CD4-positive, alpha-beta memory T cell (primary cell): ENCODE measurements at regions not wholly inside any gene's neighbourhood (a gene's known extent, or its start where the extent isn't known, plus 50 kb on each side); places are given as distances from the start of the nearest gene placed in this dataset.

Experiments used
- CTCF ChIA-PET: fragments of 350-600 bp; sonication (Branson Sonifier 250); formaldehyde crosslinking; loops from one replicate; lab custom pipeline; 2021; ENCODE audit warnings: inconsistent platforms; ENCODE audit not compliant: partially characterized antibody; lab: Charles Lee
- POLR2A ChIA-PET: fragments of 350-600 bp; sonication (Branson Sonifier 250); formaldehyde crosslinking; loops from one replicate; lab custom pipeline; 2021; ENCODE audit not compliant: partially characterized antibody; lab: Charles Lee
- DNase-seq, 5 donors: peaks; one replicate each; pipeline versions ENCODE4 v3.0.0 to v3.0.0-alpha.2; 2020 to 2022; ENCODE audit warnings: mixed read lengths in 1 of 5
- H3K27ac ChIP-seq: one replicate; pipeline ENCODE4 v1.7.0; 2013; ENCODE audit warnings: low read depth, low read length
- H3K27me3 ChIP-seq: 2 replicates; pipeline ENCODE4 v1.7.0; 2013; ENCODE audit warnings: mild to moderate bottlenecking, low read length, moderate library complexity; ENCODE audit not compliant: insufficient read depth
- H3K36me3 ChIP-seq: 2 replicates; pipeline ENCODE4 v1.7.0; 2013; ENCODE audit warnings: mild to moderate bottlenecking, low read length, moderate library complexity; ENCODE audit not compliant: insufficient read depth
- H3K4me1 ChIP-seq: 2 replicates; pipeline ENCODE4 v1.7.0; 2013; ENCODE audit warnings: mild to moderate bottlenecking, low read length, moderate library complexity; ENCODE audit not compliant: insufficient read depth
- H3K4me3 ChIP-seq, 2 donors: one replicate each; pipeline ENCODE4 v1.7.0; 2013; ENCODE audit warnings: low read length in 2 of 2, mild to moderate bottlenecking in 1 of 2
- H3K9me3 ChIP-seq, 2 donors: one replicate each; pipeline ENCODE4 v1.7.0; 2013; ENCODE audit warnings: low read length in 2 of 2, control low read depth in 1 of 2; ENCODE audit not compliant: control insufficient read depth in 1 of 2
- H3K27ac Mint-ChIP-seq, 7 donors: one replicate each; pipeline ENCODE4 v1.8.0; 2020 to 2021; ENCODE audit warnings: mixed read lengths in 7 of 7, mild to moderate bottlenecking in 6 of 7, inconsistent platforms in 3 of 7, moderate library complexity in 3 of 7
- H3K27me3 Mint-ChIP-seq, 2 donors: one replicate each; pipeline ENCODE4 v1.8.0; 2020 to 2021; ENCODE audit warnings: mixed read lengths in 2 of 2
- H3K36me3 Mint-ChIP-seq, 2 donors: one replicate each; pipeline ENCODE4 v1.8.0; 2020 to 2021; ENCODE audit warnings: mixed read lengths in 2 of 2, inconsistent platforms in 1 of 2, mild to moderate bottlenecking in 1 of 2
- H3K4me1 Mint-ChIP-seq, 4 donors: one replicate each; pipeline ENCODE4 v1.8.0; 2020 to 2021; ENCODE audit warnings: mixed read lengths in 4 of 4, mild to moderate bottlenecking in 1 of 4
- H3K4me3 Mint-ChIP-seq, 8 donors: one replicate each; pipeline ENCODE4 v1.8.0; 2020 to 2021; ENCODE audit warnings: mixed read lengths in 8 of 8, mild to moderate bottlenecking in 7 of 8, moderate library complexity in 6 of 8, inconsistent platforms in 3 of 8
- H3K9me3 Mint-ChIP-seq, 8 donors: one replicate each; pipeline ENCODE4 v1.8.0; 2020 to 2021; ENCODE audit warnings: mixed read lengths in 8 of 8, mild to moderate bottlenecking in 5 of 8, inconsistent platforms in 3 of 8, moderate library complexity in 1 of 8
- intact Hi-C: fragments of 100-400 bp; cut with micrococcal nuclease; formaldehyde crosslinking; loops from one replicate; pipeline ENCODE4 v1.15.1; 2023

- H3K4me3 ChIP-seq = no peak overlapping the region
- Mint-ChIP-seq H3K36me3 (no peaks in the 10 kb centered on the region), H3K9me3 (peaks cover 4 to 47% (median 14%) of the 10 kb centered on the region in 8 donors), H3K27ac (no peak overlapping the region), H3K4me3 (no peak overlapping the region), H3K4me1 (no peaks in the 10 kb centered on the region), H3K27me3 (no peaks in the 10 kb centered on the region)
- H3K36me3 ChIP-seq = no peaks in the 10 kb centered on the region
- intact Hi-C loops = no loop called here
- DNase-seq = no peak
- ChIA-PET CTCF (no interaction called here), POLR2A (no interaction called here)
- H3K4me1 ChIP-seq = no peaks in the 10 kb centered on the region
- H3K9me3 ChIP-seq = no peaks in the 10 kb centered on the region
- no peak overlapping the region for H3K27ac ChIP-seq
- H3K27me3 ChIP-seq = no peaks in the 10 kb centered on the region
Measured at GRCh38 chr14:26395726-26396125, 202.1 kb downstream of the NOVA1 start.

DNA sequence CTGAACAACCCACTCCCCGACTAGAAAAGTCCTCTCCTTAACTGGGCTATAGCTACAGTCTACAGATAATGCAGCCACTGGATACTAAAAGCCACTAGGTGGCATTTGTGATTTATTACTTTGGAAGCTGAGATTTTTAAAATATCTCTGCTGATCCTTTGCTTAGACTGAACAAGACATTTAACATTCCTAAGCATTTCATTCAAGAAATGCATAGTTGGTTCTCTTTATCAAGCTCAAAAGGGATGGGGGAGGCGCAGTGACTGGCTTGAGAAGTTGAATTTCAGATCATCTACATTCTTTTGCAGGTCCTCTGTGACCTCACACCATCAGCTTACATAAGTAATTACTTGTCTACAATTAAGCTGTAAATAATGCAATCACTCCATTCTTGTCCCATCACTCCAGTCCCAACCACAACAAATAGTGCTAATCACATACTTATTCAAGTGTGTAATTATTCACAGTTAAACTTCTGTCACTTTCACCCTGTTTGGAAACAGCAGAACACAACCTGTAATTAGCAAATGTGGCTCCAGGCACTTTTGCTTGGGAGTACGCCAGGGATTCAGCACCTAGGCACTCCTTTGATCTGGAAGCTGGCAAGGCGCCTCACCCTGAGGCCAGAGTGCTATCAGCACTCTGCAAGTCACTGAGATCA lies 203.6 kb downstream of the NOVA1 start:
- peaks cover 4 to 38% (median 14%) of the 10 kb centered on the region in 8 donors for H3K9me3 Mint-ChIP-seq
- no peak overlapping the region for H3K4me3 Mint-ChIP-seq
- DNase-seq = no peak
- Histone ChIP-seq H3K27me3 (no peaks in the 10 kb centered on the region), H3K9me3 (no peaks in the 10 kb centered on the region), H3K36me3 (no peaks in the 10 kb centered on the region), H3K4me1 (no peaks in the 10 kb centered on the region), H3K27ac (no peak overlapping the region), H3K4me3 (no peak overlapping the region)
- no peaks in the 10 kb centered on the region for H3K4me1 Mint-ChIP-seq
- no peaks in the 10 kb centered on the region for H3K27me3 Mint-ChIP-seq
- ChIA-PET CTCF (no interaction called here), POLR2A (no interaction called here)
- intact Hi-C loops = no loop called here
- no peaks in the 10 kb centered on the region for H3K36me3 Mint-ChIP-seq
- no peak overlapping the region for H3K27ac Mint-ChIP-seq

DNA sequence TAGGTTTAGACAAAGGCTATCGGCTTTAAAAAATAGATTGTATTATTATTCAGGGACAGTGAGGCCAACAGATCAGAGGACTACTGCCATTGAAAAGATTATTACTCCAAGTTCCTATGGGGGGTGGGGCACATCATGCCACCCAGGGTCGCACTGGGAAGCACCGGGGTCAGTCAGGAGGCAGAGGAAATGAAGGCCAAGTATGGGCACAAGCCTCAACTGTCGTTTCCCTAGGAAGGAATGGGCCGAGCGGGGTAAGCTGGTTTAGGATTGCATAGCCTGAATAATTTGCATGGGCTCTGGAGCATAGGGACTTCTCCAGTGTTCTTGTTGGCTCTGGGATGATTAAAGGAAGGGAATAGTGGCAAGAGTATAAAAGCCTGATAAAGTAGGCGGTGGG lies 205.3 kb downstream of the NOVA1 start:
- CTCF ChIA-PET = no interaction called here
- intact Hi-C loops = no loop called here
- Histone ChIP-seq H3K4me3 (no peak overlapping the region), H3K27ac (no peak overlapping the region), H3K9me3 (no peaks in the 10 kb centered on the region), H3K27me3 (no peaks in the 10 kb centered on the region), H3K36me3 (no peaks in the 10 kb centered on the region), H3K4me1 (no peaks in the 10 kb centered on the region)
- no peaks in the 10 kb centered on the region for H3K27me3 Mint-ChIP-seq
- H3K4me3 Mint-ChIP-seq = no peak overlapping the region
- H3K4me1 Mint-ChIP-seq = no peaks in the 10 kb centered on the region
- H3K27ac Mint-ChIP-seq = no peak overlapping the region
- no peaks in the 10 kb centered on the region for H3K36me3 Mint-ChIP-seq
- POLR2A ChIA-PET = no interaction called here
- H3K9me3 Mint-ChIP-seq = peaks cover 5 to 42% (median 16%) of the 10 kb centered on the region in 8 donors
- no peak for DNase-seq

DNA sequence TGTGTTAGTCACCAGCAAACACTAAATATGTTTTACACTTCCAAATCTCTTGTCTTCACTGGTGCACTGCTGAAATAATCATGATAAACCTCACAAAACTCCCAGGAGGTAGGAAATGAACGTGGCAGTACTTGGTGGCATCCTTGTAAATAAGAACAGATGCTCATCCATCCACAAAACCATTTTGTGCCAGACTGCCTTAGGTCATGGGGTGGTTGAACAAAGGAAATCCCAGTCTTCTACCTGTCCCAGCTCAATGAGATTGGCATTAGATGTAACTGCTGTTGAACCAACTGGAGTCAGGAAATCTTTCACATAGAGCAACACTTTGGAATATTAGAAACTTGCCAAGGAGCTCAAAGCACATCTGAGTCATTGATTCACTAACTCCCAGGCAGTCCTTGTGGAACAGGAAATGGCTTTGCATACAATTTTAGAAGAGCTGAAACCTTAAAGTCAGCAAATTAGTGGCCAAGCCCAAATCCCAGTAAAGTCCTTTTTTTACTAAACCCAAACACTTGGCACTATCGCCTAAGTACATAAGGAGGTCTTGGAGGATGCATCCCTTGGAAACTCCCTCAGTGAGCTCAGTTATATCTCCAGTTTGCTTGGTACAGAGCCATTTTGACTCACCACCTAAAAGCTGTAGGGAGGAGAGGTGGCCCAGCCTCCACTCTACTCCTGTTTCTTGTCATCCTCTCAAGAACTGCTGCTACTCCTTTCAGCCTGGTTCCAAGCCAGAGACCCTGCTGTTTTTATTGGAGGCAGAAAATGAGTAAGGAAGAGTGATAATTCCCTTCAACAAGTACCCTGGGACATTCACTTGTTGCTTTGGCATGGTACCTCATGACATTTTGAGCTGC lies 208.0 kb downstream of the NOVA1 start:
- Mint-ChIP-seq H3K4me1 (no peaks in the 10 kb centered on the region), H3K27ac (no peak overlapping the region), H3K36me3 (no peaks in the 10 kb centered on the region), H3K9me3 (peaks cover 2 to 36% (median 18%) of the 10 kb centered on the region in 8 donors), H3K4me3 (no peak overlapping the region), H3K27me3 (no peaks in the 10 kb centered on the region)
- Histone ChIP-seq H3K36me3 (no peaks in the 10 kb centered on the region), H3K27me3 (no peaks in the 10 kb centered on the region), H3K4me1 (no peaks in the 10 kb centered on the region), H3K9me3 (no peaks in the 10 kb centered on the region), H3K27ac (no peak overlapping the region), H3K4me3 (no peak overlapping the region)
- POLR2A ChIA-PET = no interaction called here
- intact Hi-C loops = no loop called here
- CTCF ChIA-PET = interaction anchor here (0.6 kb wide), 1 partner anchor 13 kb away, joined by 3 read pairs; no protein-coding TSS in a partner anchor
- DNase-seq = no peak

- H3K36me3 Mint-ChIP-seq = no peaks in the 10 kb centered on the region
Measured at GRCh38 chr14:26385310-26385709, 212.5 kb downstream of the NOVA1 start.

GRCh38 chr14:26382901-26383685 lies 214.7 kb downstream of the NOVA1 start:
- no peaks in the 10 kb centered on the region for H3K27me3 ChIP-seq
- H3K9me3 Mint-ChIP-seq = peaks cover 3 to 37% (median 14%) of the 10 kb centered on the region in 8 donors
- H3K9me3 ChIP-seq = no peaks in the 10 kb centered on the region
- no peak overlapping the region for H3K27ac Mint-ChIP-seq
- CTCF ChIA-PET = no interaction called here
- no peak overlapping the region for H3K4me3 Mint-ChIP-seq
- H3K4me3 ChIP-seq = no peak overlapping the region
- no peak for DNase-seq
- intact Hi-C loops = no loop called here
- H3K4me1 ChIP-seq = no peaks in the 10 kb centered on the region
- H3K27ac ChIP-seq = no peak overlapping the region
- H3K36me3 ChIP-seq = no peaks in the 10 kb centered on the region
- no peaks in the 10 kb centered on the region for H3K36me3 Mint-ChIP-seq
- POLR2A ChIA-PET = no interaction called here
- no peaks in the 10 kb centered on the region for H3K27me3 Mint-ChIP-seq
- no peaks in the 10 kb centered on the region for H3K4me1 Mint-ChIP-seq

More at GRCh38 chr14:26385310-26385709, 212.5 kb downstream of the NOVA1 start:
- H3K9me3 Mint-ChIP-seq = peaks cover 3 to 28% (median 11%) of the 10 kb centered on the region in 8 donors
- ChIA-PET CTCF (no interaction called here), POLR2A (no interaction called here)
- intact Hi-C loops = no loop called here
- no peaks in the 10 kb centered on the region for H3K4me1 ChIP-seq
- H3K27me3 ChIP-seq = no peaks in the 10 kb centered on the region
- no peak for DNase-seq
- H3K4me3 Mint-ChIP-seq = no peak overlapping the region
- no peaks in the 10 kb centered on the region for H3K36me3 ChIP-seq
- H3K27ac Mint-ChIP-seq = no peak overlapping the region
- H3K4me3 ChIP-seq = no peak overlapping the region
- no peak overlapping the region for H3K27ac ChIP-seq
- H3K4me1 Mint-ChIP-seq = no peaks in the 10 kb centered on the region
- no peaks in the 10 kb centered on the region for H3K9me3 ChIP-seq
- H3K27me3 Mint-ChIP-seq = no peaks in the 10 kb centered on the region

GRCh38 chr14:26381405-26381804 lies 216.4 kb downstream of the NOVA1 start:
- DNase-seq = no peak
- Histone ChIP-seq H3K4me3 (no peak overlapping the region), H3K36me3 (no peaks in the 10 kb centered on the region), H3K27ac (no peak overlapping the region), H3K27me3 (no peaks in the 10 kb centered on the region), H3K9me3 (no peaks in the 10 kb centered on the region), H3K4me1 (no peaks in the 10 kb centered on the region)
- H3K4me3 Mint-ChIP-seq = no peak overlapping the region
- POLR2A ChIA-PET = no interaction called here
- intact Hi-C loops = no loop called here
- peak overlapping the region in 1 of 7 donors; percentile 24 for H3K27ac Mint-ChIP-seq
- no peaks in the 10 kb centered on the region for H3K27me3 Mint-ChIP-seq
- peaks cover 2 to 36% (median 10%) of the 10 kb centered on the region in 8 donors for H3K9me3 Mint-ChIP-seq
- CTCF ChIA-PET = no interaction called here
- no peaks in the 10 kb centered on the region for H3K4me1 Mint-ChIP-seq
- no peaks in the 10 kb centered on the region for H3K36me3 Mint-ChIP-seq
